Spinal cord (tissue), 9 donors: ENCODE measurements at regions not wholly inside any gene's neighbourhood (a gene's known extent, or its start where the extent isn't known, plus 50 kb on each side); places are given as distances from the start of the nearest gene placed in this dataset.

Experiments used
- DNase-seq, 6 donors: peaks; one replicate each; pipeline versions ENCODE4 v3.0.0 to v3.0.0-alpha.2; 2013 to 2015; ENCODE audit warnings: low spot score in 6 of 6, low read depth in 4 of 6
- H3K27ac ChIP-seq: one replicate; pipeline ENCODE4 v1.5.1; 2013; ENCODE audit warnings: low read depth, low read length, control low read depth
- H3K27me3 ChIP-seq: one replicate; pipeline ENCODE4 v1.6.1; 2013; ENCODE audit warnings: low read length; ENCODE audit not compliant: control insufficient read depth, insufficient read depth
- H3K36me3 ChIP-seq: one replicate; pipeline ENCODE4 v1.6.1; 2013; ENCODE audit warnings: low read length; ENCODE audit not compliant: control insufficient read depth, insufficient read depth
- H3K4me1 ChIP-seq: one replicate; pipeline ENCODE4 v1.6.1; 2013; ENCODE audit warnings: low read length; ENCODE audit not compliant: control insufficient read depth, insufficient read depth
- H3K4me3 ChIP-seq: one replicate; pipeline ENCODE4 v1.5.1; 2013; ENCODE audit warnings: low read depth, low read length, control low read depth
- H3K9me3 ChIP-seq: one replicate; pipeline ENCODE4 v1.6.1; 2013; ENCODE audit warnings: low read length; ENCODE audit not compliant: control insufficient read depth, insufficient read depth
- whole genome bisulfite sequencing: methylation state at CpG from one replicate; pipeline ENCODE4 v1.1.5; 2013; ENCODE audit warnings: missing lambda C conversion rate; ENCODE audit not compliant: insufficient coverage; 5-methylcytosine and 5-hydroxymethylcytosine counted together
- donor health status: healthy.

DNA sequence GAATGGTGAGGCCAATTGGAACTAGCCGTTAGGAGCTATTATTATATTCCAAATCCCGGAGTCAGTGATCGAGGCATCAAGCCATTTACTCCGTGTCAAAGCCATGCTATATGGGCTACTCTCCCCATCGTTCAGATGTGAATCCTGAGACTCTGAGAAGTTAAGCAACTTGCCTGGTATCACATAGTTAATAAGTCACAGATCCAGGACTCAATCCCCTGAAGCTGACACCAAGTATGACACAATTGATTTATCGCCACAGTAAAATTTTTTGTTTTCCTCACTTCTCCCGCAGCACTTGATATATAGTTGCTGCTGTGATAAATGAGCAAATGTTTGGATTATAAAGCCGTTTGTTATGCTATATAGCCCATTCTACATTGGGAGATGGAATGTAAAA, 50.8 kb upstream of the TSHZ2 start:
- 66% methylated on average over 4 of the region's 8 CpGs for WGBS
- DNase-seq: no peak

DNA sequence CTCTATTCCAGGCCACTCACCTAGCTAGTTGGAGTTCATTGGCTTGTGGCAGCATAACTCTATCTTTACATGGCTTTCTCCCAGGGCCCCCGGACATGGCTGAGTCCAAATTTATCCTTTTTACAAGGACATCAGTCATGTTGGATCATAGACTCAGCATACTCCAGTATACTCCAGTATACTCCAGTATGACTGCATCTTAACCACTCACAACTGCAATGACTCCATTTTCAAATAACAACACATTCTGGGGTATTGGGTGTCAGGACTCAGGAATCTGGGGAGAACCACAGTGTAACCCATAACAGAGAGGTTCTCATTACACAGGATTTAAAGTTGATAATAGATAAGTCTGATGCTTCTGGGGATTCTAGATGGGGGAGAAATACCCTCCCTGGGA, 53.8 kb upstream of the TSHZ2 start:
- no peak overlapping the region for H3K27ac ChIP-seq
- DNase-seq: no peak
- H3K9me3 ChIP-seq: peaks cover 2% of the 10 kb centered on the region
- H3K4me1 ChIP-seq: peaks cover under 1% of the 10 kb centered on the region
- WGBS: 100% methylated on average over 1 of the region's 1 CpG
- no peaks in the 10 kb centered on the region for H3K36me3 ChIP-seq
- no peaks in the 10 kb centered on the region for H3K27me3 ChIP-seq
- no peak overlapping the region for H3K4me3 ChIP-seq

More for the DNA sequence above, 50.8 kb upstream of the TSHZ2 start:
- Histone ChIP-seq H3K4me1 (peaks cover 5% of the 10 kb centered on the region), H3K9me3 (no peaks in the 10 kb centered on the region), H3K36me3 (no peaks in the 10 kb centered on the region), H3K27me3 (no peaks in the 10 kb centered on the region), H3K27ac (no peak overlapping the region), H3K4me3 (no peak overlapping the region)

GRCh38 chr20:52915564-52915963, 56.6 kb upstream of the TSHZ2 start:
- Histone ChIP-seq H3K27ac (no peak overlapping the region), H3K4me1 (no peaks in the 10 kb centered on the region), H3K27me3 (no peaks in the 10 kb centered on the region), H3K36me3 (no peaks in the 10 kb centered on the region), H3K9me3 (peaks cover 2% of the 10 kb centered on the region), H3K4me3 (no peak overlapping the region)
- DNase-seq: no peak
- no CpG with 5 or more reads among the region's 1 CpG for WGBS

- no peak for DNase-seq
- Histone ChIP-seq H3K4me3 (no peak overlapping the region), H3K4me1 (no peaks in the 10 kb centered on the region), H3K27me3 (no peaks in the 10 kb centered on the region), H3K36me3 (no peaks in the 10 kb centered on the region), H3K9me3 (peaks cover 2% of the 10 kb centered on the region), H3K27ac (no peak overlapping the region)
- WGBS: no CpG with 5 or more reads among the region's 2 CpGs
These were observed 57.3 kb upstream of the TSHZ2 start for GRCh38 chr20:52914870-52915269.

- Histone ChIP-seq H3K4me3 (no peak overlapping the region), H3K36me3 (no peaks in the 10 kb centered on the region), H3K27me3 (no peaks in the 10 kb centered on the region), H3K9me3 (peaks cover 2% of the 10 kb centered on the region), H3K27ac (no peak overlapping the region), H3K4me1 (no peaks in the 10 kb centered on the region)
- no peak for DNase-seq
- WGBS: 100% methylated on average over 2 of the region's 3 CpGs
These were observed 58.3 kb upstream of the TSHZ2 start for GRCh38 chr20:52913650-52914387.

GRCh38 chr20:52905241-52905994, 66.7 kb upstream of the TSHZ2 start:
- Histone ChIP-seq H3K9me3 (no peaks in the 10 kb centered on the region), H3K27ac (no peak overlapping the region), H3K27me3 (no peaks in the 10 kb centered on the region), H3K4me1 (no peaks in the 10 kb centered on the region), H3K4me3 (no peak overlapping the region), H3K36me3 (no peaks in the 10 kb centered on the region)
- 52% methylated on average over 2 of the region's 8 CpGs for WGBS
- DNase-seq: peak in 2 of 6 donors; percentile 57 to 60

- H3K27ac ChIP-seq: no peak overlapping the region
- no peaks in the 10 kb centered on the region for H3K36me3 ChIP-seq
- no CpG with 5 or more reads among the region's 2 CpGs for WGBS
- H3K27me3 ChIP-seq: no peaks in the 10 kb centered on the region
- H3K4me3 ChIP-seq: no peak overlapping the region
- no peaks in the 10 kb centered on the region for H3K9me3 ChIP-seq
- no peaks in the 10 kb centered on the region for H3K4me1 ChIP-seq
- DNase-seq: no peak
These were observed 67.3 kb upstream of the TSHZ2 start for GRCh38 chr20:52904837-52905236.

DNA sequence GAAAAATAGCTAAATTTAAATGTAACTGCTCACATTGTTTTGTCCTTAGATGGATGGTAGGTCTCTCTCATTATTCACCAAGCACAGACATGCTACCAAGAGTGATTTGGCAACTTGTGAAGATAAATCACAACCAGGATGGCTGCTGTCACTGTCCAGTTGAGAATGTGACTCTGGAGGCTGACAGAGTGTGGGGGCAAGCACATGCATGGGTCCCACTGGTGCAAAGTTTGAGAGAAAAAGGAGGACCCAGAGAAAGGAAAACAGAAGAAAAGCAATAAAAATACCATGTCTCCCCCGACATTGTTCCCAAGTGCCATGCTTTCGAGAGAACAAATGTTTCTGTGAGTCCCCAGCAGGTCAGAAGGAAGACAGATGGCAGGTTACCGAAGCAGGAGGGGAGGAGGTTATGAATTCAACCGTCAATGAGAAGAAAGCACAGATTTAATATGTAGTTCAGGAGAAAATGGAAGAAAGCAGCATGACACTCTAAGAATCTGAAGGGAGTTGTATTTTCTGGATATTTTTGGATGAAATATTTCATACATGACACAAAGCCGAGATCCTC, 73.0 kb upstream of the TSHZ2 start:
- Histone ChIP-seq H3K27ac (no peak overlapping the region), H3K4me3 (no peak overlapping the region), H3K9me3 (no peaks in the 10 kb centered on the region), H3K27me3 (no peaks in the 10 kb centered on the region), H3K4me1 (no peaks in the 10 kb centered on the region), H3K36me3 (no peaks in the 10 kb centered on the region)
- 34% methylated on average over 3 of the region's 5 CpGs for WGBS
- peak in 2 of 6 donors; percentile 7 to 41 for DNase-seq

DNA sequence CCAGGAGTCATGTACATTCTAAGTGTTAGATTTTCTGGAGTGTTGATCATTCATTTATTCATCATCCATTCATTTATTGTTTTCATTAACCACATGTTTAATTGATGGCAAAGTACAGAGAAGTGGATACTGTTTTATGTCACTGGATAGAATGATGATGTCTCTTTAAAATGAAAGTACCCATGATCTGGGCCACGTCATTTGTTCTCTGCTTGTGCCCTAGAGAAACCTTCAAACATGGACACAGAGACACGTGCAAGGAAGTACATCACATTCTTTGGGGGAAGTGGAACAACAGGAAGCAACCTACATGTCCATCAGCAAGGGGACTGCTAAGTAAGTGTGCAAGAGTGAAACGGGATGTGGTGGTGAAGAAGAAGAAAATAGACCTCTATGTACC, 75.8 kb upstream of the TSHZ2 start:
- Histone ChIP-seq H3K27ac (no peak overlapping the region), H3K4me1 (no peaks in the 10 kb centered on the region), H3K9me3 (no peaks in the 10 kb centered on the region), H3K27me3 (no peaks in the 10 kb centered on the region), H3K36me3 (no peaks in the 10 kb centered on the region), H3K4me3 (no peak overlapping the region)
- no peak for DNase-seq
- WGBS: 86% methylated on average over 1 of the region's 3 CpGs
